ENCODE measurements at regions not wholly inside any gene's neighbourhood (a gene's known extent, or its start where the extent isn't known, plus 50 kb on each side); places are given as distances from the start of the nearest gene placed in this dataset.

DNA sequence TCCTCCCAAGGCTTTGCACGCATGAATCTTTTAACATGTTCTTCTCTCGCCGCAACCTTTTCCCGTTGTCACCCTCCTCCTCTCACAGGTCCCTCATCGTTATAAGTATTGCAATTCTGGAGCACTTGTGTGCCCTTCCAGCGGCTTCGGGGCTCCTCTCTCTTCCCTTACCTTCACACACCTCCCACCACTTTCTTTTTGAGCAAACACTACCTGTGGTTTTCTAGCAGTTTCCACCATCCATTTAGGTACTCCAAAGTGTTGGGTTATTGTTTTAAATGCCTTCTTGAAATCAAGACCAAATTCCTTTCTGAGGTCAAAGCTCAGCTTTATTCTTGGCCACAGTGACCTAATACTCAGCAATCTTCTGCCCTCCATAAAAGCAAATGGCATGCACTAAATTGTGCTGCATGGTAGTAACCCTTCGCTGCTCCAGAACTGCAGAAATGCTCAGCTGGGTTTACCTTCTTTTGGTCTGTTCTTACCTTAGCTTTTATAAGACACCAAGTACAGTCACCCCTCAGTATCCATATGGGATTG is 472.4 kb downstream of the SETD4 start:
- FAIRE-seq (no peak), DNase-seq (no peak), ATAC-seq (no peak)
- Histone ChIP-seq H3K36me3 (no peaks in the 10 kb centered on the region), H3K4me1 (peaks cover 0 to 6% (median 5%) of the 10 kb centered on the region in 3 donors), H3K9me3 (no peaks in the 10 kb centered on the region), H3K4me3 (no peak overlapping the region), H3K27me3 (no peaks in the 10 kb centered on the region), H3K27ac (no peak overlapping the region)
- TF ChIP-seq, protein P1, sequence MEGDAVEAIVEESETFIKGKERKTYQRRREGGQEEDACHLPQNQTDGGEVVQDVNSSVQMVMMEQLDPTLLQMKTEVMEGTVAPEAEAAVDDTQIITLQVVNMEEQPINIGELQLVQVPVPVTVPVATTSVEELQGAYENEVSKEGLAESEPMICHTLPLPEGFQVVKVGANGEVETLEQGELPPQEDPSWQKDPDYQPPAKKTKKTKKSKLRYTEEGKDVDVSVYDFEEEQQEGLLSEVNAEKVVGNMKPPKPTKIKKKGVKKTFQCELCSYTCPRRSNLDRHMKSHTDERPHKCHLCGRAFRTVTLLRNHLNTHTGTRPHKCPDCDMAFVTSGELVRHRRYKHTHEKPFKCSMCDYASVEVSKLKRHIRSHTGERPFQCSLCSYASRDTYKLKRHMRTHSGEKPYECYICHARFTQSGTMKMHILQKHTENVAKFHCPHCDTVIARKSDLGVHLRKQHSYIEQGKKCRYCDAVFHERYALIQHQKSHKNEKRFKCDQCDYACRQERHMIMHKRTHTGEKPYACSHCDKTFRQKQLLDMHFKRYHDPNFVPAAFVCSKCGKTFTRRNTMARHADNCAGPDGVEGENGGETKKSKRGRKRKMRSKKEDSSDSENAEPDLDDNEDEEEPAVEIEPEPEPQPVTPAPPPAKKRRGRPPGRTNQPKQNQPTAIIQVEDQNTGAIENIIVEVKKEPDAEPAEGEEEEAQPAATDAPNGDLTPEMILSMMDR (IDR thresholded peaks at IDR 0.05), result no peak
- 95 to 97% methylated on average over 8 of the region's 8 CpGs for WGBS, 2 donors
- intact Hi-C loops (cut with DNase I), result no loop called here

DNA sequence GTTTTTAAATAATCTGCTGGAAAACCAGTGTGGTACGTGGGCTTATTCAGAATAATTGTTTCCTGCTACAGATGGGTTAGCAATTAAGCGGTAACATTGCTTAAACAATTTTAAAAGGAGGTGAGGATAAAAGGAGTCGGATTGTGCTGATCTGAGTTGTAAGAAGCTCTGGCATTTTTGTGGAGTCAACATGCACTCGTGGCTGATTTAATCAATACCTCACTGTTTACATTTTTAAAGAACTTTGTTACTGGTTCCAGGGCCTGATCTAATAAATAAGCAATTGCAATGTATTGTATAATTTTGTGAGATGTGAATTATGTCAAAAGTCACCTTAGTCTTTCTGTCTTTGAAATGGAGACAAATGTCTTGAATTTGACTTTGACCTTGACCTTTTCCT is 474.0 kb downstream of the SETD4 start:
- DNase-seq, result no peak
- WGBS, 2 donors, result 14 to 15% methylated on average over 4 of the region's 4 CpGs
- H3K4me3 ChIP-seq, result no peak overlapping the region
- no peak for FAIRE-seq
- peak in 1 of 4 donors; percentile 21 for ATAC-seq
- no peaks in the 10 kb centered on the region for H3K36me3 ChIP-seq
- no peak overlapping the region for H3K27ac ChIP-seq
- no peaks in the 10 kb centered on the region for H3K9me3 ChIP-seq
- peaks cover 0 to 6% (median 5%) of the 10 kb centered on the region in 3 donors for H3K4me1 ChIP-seq
- TF ChIP-seq, protein P1 (IDR thresholded peaks at IDR 0.05), result no peak
- no peaks in the 10 kb centered on the region for H3K27me3 ChIP-seq
- intact Hi-C loops (cut with DNase I), result no loop called here

DNA sequence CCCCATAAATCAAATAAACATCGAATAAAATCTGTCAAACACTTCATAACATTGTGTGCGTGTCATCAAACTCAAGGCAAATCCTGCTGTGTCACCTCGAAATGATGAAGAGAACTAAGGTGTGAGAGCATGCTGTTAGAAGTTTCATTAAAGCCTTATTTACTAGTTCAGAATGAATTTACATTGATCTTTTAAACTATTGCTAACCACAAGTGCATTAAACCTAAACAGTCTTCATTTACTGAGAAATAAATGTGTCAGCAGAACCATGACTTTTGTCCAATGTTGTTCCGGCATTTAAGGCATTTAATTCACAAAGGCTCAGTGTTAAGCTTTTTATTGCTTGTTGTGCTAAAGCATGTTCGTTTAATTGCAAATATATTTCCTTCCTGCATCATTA is 474.4 kb downstream of the SETD4 start:
- no peak for FAIRE-seq
- intact Hi-C loops (cut with DNase I), result no loop called here
- 31 to 35% methylated on average over 5 of the region's 5 CpGs for WGBS, 2 donors

DNA sequence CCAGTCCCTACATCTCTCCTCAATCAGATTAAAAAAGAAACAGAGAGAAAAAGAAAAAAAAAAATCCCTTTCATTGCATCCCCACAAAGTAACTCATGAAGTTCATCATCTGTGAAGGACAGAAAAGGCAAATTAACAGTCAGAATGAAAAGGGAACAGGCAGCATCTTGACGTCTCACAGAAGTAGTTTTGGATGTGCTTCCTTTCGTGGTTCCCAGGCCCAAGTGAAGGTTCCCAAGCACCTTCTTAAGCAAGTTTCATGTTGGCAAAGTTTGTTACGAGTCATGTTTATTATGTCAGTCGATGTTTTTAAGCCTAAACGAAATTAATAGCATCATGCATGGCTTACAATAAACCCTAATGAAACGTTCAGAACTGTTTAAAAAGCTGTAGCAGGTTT is 475.2 kb downstream of the SETD4 start:
- TF ChIP-seq, protein P1 (IDR thresholded peaks at IDR 0.05), result no peak
- no peak for DNase-seq
- FAIRE-seq, result no peak
- ATAC-seq, result no peak
- intact Hi-C loops (cut with DNase I), result no loop called here
- Histone ChIP-seq H3K36me3 (no peaks in the 10 kb centered on the region), H3K4me3 (no peak overlapping the region), H3K4me1 (peaks cover 0 to 6% (median 5%) of the 10 kb centered on the region in 3 donors), H3K9me3 (no peaks in the 10 kb centered on the region), H3K27me3 (no peaks in the 10 kb centered on the region), H3K27ac (no peak overlapping the region)
- WGBS, 2 donors, result 65 to 67% methylated on average over 6 of the region's 6 CpGs

More for the DNA sequence above, 474.4 kb downstream of the SETD4 start:
- no peaks in the 10 kb centered on the region for H3K9me3 ChIP-seq
- no peak overlapping the region for H3K4me3 ChIP-seq
- ATAC-seq (no peak), DNase-seq (no peak)
- peaks cover 0 to 6% (median 5%) of the 10 kb centered on the region in 3 donors for H3K4me1 ChIP-seq
- no peaks in the 10 kb centered on the region for H3K36me3 ChIP-seq
- TF ChIP-seq, protein P1 (IDR thresholded peaks at IDR 0.05), result no peak
- H3K27ac ChIP-seq, result no peak overlapping the region
- H3K27me3 ChIP-seq, result no peaks in the 10 kb centered on the region

DNA sequence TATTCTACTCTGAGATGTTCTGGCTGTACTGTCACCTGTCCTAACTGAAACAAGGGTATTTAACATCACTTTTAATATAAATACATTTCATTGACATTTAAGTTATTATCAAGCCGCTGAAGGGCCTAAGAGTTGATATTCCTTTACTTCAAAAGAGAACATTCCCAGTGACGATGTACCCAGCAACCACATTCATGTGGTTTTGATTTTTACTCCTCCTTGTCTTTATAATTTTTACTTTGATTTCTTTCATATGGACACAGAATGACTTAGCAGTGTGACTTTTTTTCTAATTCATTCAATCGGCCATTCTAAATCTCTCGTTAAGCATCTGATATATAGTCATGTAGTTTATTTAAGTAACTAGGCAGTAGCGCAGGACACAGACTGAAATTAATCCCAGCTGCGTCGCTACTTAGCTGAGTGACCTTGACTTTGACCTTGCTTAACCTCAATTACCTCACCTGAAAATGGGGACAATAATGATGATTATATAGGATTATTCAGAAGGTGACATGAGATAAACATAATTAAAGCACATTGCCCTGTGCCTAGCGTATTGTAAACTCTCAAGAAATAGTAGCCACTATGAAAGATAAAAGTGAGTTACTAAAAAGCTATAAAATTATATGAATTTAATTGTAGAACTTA is 476.6 kb downstream of the SETD4 start:
- ATAC-seq, result no peak
- no peak overlapping the region for H3K27ac ChIP-seq
- TF ChIP-seq, protein P1 (IDR thresholded peaks at IDR 0.05), result no peak
- no peak overlapping the region for H3K4me3 ChIP-seq
- no peak for DNase-seq
- no peaks in the 10 kb centered on the region for H3K27me3 ChIP-seq
- intact Hi-C loops (cut with DNase I), result no loop called here
- 85 to 89% methylated on average over 8 of the region's 8 CpGs for WGBS, 2 donors
- no peaks in the 10 kb centered on the region for H3K9me3 ChIP-seq
- peaks cover 0 to 6% (median 5%) of the 10 kb centered on the region in 3 donors for H3K4me1 ChIP-seq
- H3K36me3 ChIP-seq, result no peaks in the 10 kb centered on the region
- FAIRE-seq, result no peak

Data from pancreas (tissue), 10 donors.